IMR-90 (cell line): ENCODE measurements at regions not wholly inside any gene's neighbourhood (a gene's known extent, or its start where the extent isn't known, plus 50 kb on each side); places are given as distances from the start of the nearest gene placed in this dataset.

Source experiments
- CEBPB ChIP-seq: IDR thresholded peaks from 2 replicates; pipeline ENCODE4 v1.6.1; 2012; ENCODE audit warnings: low read depth, low read length, improper control_type of control experiment
- CHD1 ChIP-seq: IDR thresholded peaks from 2 replicates; pipeline ENCODE4 v1.6.1; 2012; ENCODE audit warnings: low read depth, low read length, improper control_type of control experiment
- MXI1 ChIP-seq: IDR thresholded peaks from 2 replicates; pipeline ENCODE4 v1.6.1; 2012; ENCODE audit warnings: low read depth, mild to moderate bottlenecking, low read length, moderate library complexity, borderline replicate concordance
- POLR2A ChIP-seq: IDR thresholded peaks from 2 replicates; pipeline ENCODE4 v1.6.1; 2012; ENCODE audit warnings: mild to moderate bottlenecking, low read depth, low read length
- SMC3 ChIP-seq: fragments of 150-350 bp; IDR thresholded peaks from 2 replicates; pipeline ENCODE4 v1.6.1; 2016; ENCODE audit warnings: low read depth, mild to moderate bottlenecking, antibody characterized with exemption, low read length, moderate library complexity
- USF2 ChIP-seq: fragments of 150-350 bp; IDR thresholded peaks from 2 replicates; pipeline ENCODE4 v1.6.1; 2017; ENCODE audit warnings: mild to moderate bottlenecking, antibody characterized with exemption, low read length, low read depth
- TF ChIP-seq, protein P1 (sequence below): conservative IDR thresholded peaks from 2 replicates; pipeline ENCODE4 v1.5.1; 2012; ENCODE audit warnings: mild to moderate bottlenecking, low read depth, low read length, improper control_type of control experiment

DNA sequence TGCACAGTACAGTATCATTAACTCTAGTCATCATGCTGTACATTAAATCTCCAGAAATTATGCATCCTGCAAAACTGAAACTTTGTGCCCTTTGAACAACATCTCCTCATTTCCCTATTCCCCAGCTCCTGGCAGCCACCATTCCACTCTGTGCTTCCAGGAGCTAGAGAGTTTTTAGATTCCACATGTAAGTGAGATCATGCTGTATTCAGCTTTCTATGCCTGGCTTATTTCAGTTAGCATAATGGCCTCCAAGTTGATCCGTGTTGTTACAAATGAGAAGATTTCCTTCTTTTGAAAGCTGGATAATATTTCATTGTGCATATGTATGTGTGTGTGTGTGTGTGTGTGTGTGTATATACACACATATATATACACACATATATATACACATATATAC, 86.9 kb upstream of the SLC24A3 start:
- TF ChIP-seq, protein P1, sequence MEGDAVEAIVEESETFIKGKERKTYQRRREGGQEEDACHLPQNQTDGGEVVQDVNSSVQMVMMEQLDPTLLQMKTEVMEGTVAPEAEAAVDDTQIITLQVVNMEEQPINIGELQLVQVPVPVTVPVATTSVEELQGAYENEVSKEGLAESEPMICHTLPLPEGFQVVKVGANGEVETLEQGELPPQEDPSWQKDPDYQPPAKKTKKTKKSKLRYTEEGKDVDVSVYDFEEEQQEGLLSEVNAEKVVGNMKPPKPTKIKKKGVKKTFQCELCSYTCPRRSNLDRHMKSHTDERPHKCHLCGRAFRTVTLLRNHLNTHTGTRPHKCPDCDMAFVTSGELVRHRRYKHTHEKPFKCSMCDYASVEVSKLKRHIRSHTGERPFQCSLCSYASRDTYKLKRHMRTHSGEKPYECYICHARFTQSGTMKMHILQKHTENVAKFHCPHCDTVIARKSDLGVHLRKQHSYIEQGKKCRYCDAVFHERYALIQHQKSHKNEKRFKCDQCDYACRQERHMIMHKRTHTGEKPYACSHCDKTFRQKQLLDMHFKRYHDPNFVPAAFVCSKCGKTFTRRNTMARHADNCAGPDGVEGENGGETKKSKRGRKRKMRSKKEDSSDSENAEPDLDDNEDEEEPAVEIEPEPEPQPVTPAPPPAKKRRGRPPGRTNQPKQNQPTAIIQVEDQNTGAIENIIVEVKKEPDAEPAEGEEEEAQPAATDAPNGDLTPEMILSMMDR = no peak
- no peak for TF ChIP-seq POLR2A
- no peak for TF ChIP-seq MXI1
- TF ChIP-seq CHD1 = no peak
- TF ChIP-seq CEBPB = no peak
- TF ChIP-seq SMC3 = no peak
- no peak for TF ChIP-seq USF2
